Stimulated activated CD8-positive, alpha-beta memory T cell treated with anti-CD3 and anti-CD28 coated beads, Interleukin-15, amount 100 ng/mL, for 48 hours (primary cell): ENCODE measurements at regions not wholly inside any gene's neighbourhood (a gene's known extent, or its start where the extent isn't known, plus 50 kb on each side); places are given as distances from the start of the nearest gene placed in this dataset.

Experiments
- DNase-seq, 2 donors: peaks; one replicate each; pipeline ENCODE4 v3.0.0-alpha.2; 2020; ENCODE audit warnings: low read depth in 2 of 2

DNA sequence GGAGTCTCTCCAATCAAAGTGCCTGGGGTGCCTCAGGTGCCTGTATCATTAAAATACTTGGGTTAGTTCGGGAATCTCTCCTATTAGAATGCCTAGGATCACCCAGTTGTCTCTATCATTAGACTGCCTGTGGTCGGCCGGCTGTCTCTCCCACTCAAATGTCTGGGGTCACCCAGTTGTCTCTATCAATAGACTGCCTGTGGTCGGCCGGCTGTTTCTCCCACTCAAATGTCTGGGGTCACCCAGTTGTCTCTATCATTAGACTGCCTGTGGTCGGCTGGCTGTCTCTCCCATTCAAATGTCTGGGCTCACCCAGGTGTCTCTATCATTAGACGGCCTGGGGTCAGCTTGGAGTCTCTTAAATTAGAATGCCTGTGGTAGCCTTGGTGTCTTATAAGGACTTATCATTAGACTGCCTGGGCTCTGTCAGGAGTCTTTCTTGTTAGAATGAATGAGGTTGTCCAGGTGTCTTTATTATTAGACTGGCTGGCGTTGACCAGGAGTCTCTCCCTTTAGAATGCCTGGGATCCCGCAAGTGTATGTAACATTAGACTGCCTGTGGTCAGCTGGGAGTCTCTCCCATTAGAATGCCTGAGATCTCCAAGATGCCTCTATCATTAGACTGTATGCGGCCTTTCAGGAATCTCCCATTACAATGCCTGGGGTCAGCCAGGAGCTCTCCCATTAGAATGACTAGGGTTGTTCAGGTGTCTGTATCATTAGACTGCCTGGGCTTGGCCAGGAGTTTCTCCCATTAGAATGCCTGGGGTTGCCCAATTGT, 1555.5 kb downstream of the UQCRFS1 start:
- no peak for DNase-seq

GRCh38 chr19:27654266-27654990, 1558.5 kb downstream of the UQCRFS1 start:
- no peak for DNase-seq

DNA sequence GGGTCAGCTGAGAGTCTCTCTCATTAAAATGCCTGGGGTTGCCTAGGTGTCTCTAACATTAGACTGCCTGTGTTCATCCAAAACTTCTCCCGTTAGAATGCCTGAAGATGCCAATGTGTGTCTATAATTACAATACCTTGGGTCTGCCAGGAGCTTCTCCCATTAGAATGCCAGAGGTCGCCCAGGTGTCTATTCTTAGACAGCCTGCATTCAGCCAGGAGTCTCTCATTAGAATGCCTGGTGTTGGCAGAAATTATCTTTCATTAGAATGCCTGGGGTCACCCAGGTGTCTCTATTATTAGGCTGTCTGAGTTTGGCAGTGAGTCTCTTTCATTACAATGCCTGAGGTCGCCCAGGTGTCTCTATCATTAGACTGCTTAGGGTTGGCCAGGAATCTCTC, 1560.2 kb downstream of the UQCRFS1 start:
- no peak for DNase-seq

GRCh38 chr19:27652281-27652680, 1560.7 kb downstream of the UQCRFS1 start:
- no peak for DNase-seq

GRCh38 chr19:27647423-27647822, 1565.5 kb downstream of the UQCRFS1 start:
- DNase-seq: no peak

- no peak for DNase-seq
Measured at GRCh38 chr19:27635401-27635800, 1577.5 kb downstream of the UQCRFS1 start.

- DNase-seq: no peak
Measured at GRCh38 chr19:27618006-27618405, 1594.9 kb downstream of the UQCRFS1 start.

GRCh38 chr19:27580906-27581305, 1632.0 kb downstream of the UQCRFS1 start:
- DNase-seq: no peak
